NCI-H2107 treated with DMSO at 0.1 percent for 48 hours (cell line): ENCODE measurements at regions not wholly inside any gene's neighbourhood (a gene's known extent, or its start where the extent isn't known, plus 50 kb on each side); places are given as distances from the start of the nearest gene placed in this dataset.

ENCODE experiments used
- DNase-seq: peaks from one replicate; lab custom pipeline; 2025; ENCODE audit not compliant: unreplicated experiment; lab: John Stamatoyannopoulos, UW

DNA sequence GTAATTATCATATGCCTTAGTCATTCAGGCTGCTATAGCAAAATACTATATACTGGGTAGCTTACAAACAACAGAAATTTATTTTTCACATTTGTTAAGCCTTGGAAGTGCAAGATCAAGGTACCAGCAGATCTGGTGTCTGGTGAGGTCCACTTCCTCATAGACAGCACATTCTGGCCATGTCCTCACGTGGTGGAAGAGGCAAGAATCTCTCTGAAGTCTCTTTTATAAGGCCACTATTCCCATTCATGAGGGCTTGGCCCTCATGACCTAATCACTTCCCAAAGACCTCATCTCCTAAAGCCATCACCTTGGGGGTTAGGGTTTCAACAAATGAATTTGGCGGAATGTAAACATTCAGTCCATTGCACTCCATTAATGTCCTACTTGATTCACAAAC, 137.5 kb upstream of the C1GALT1 start:
- DNase-seq = no peak

DNA sequence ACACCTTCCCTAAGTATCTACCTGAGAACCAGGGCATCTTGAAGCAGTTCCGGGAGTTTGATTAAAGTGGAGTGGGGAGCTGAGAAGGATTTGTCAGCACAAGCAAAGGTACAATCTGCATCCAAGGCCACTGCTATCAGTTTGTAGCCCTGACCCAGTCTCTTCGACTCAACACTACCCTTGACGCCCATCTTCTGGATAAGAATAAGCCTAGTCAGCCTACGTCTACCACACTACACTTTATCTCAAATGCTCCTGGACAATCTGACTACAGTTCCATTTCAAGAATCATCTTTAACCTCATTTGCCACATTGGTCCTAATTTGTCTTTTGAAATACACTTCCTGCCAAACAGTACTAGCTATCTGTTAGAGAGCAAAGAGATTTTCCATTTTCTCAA, 134.1 kb upstream of the C1GALT1 start:
- no peak for DNase-seq

DNA sequence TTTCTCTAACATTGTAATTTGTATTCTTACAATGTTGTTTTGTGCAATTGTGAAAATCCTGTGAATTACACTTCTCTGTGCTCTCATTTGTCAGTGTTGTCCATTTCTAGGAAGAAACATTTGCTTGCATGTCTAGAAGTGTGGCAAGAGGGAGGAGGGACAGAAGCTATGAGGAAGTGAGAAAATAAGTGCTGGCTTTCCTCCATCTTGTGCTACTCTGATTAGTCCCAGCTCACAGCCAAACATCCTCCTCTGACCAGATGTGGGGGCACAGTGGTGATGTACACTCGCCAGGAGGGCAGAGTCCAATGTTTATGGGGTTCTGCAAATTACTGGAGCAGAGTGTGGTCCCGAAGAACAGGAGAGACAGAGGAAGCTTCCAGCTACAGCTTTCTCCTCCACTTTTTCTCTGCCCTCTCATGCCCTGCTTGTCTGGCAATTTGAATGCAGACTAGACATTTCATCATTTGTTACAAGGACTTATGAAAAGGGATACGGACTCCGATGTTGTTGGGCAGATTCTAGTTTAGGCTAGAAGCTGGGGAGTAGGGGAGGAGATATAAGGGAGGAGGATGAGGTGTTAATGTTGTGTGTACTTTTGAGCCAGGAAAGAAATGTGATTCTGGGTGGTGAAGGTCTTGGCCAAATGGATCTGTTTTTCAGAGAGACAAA, 131.0 kb upstream of the C1GALT1 start:
- no peak for DNase-seq

DNA sequence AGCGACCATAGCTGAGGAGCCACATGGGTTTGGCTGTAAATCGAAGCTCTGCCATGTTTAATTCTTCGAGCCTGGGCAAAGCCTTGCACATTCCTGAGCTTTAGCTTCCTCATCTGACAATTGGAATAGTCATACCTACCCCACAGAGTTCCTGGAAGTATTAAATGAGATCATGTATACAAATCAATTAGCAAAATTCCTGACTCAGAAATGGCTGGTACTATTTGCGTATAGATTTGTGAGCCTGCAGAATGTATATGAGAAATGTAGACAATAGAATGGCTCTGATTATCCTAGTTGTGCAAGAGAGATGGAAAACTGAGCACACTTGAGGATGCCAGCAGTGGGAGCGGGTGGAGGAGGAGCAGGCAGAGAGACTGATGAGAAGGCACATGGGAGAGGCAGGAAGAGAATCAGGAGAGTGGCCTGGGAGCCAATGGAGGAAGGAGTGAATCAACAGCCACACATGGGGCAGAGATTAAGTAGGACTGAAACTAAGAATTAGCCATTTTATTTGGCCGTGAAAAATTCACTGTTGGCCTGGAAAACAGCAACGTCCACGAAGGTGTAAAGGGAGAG, 128.0 kb upstream of the C1GALT1 start:
- no peak for DNase-seq

DNA sequence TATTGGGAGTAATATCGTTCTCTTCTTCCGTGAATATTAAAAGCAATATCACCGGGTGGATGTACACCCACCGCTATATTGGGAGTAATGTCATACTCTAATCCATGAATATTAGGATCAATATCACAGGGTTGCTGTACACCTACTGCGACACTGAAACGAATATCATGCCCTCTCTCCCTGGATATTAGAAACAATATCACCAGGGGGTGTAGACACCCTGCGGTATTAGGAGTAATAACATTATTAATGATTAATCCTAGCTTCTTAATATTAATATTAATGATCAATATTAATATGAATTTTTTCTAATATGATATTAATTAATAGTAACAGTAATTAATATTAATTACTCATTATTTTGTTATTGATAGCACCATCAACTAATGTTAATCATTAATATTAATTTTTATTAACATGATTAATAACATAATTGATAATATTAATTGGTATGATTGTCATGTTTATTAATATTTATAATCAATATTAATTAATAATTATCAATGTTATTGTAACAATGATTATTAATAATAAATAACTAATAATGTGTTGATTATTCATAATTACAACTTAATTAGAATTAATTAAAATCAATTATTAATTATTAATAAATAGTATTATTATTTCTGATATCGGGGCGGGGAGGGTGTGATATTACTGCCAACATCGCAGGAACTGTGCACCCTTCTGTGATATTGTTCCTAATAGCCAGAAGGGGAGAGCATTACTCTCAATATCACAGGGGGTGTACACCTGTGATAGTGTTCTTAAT, 121.3 kb upstream of the C1GALT1 start:
- DNase-seq = no peak

DNA sequence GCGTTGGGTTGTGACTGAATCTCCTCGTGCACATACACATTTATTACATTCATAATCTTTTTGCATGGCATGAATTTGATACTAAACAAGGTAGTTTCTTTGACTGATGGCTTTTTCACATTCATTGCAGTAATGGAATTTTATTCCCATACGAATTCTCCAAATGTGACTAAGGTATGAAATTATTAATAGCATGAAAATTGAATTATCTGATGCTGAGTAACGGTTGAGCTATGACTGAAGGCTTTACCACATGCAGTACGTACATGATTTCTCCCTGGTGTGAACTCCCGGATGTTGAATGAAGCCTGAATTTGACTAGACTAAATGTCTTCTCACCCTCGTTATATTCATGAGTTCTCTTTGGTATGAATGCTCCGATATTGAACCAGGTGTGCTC, 104.4 kb upstream of the C1GALT1 start:
- DNase-seq = no peak

DNA sequence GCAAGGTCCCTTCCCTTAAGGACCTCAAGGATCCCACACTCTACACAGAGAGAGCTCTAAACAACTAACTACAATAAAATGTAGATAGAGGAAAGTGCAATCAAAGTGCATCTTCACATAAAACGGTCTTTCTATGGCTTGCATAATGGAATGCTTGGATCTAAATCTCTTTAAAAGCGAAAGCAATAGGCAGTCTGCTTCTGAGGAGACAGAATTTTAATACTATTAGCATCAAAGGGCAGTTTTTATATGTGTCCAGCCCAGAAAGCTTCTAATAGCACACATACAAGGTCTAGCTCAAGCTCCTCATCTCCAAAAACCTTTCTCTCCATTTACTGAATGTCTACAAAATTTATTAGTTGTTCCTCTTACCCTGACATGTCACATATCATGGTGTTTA, 101.5 kb upstream of the C1GALT1 start:
- no peak for DNase-seq

DNA sequence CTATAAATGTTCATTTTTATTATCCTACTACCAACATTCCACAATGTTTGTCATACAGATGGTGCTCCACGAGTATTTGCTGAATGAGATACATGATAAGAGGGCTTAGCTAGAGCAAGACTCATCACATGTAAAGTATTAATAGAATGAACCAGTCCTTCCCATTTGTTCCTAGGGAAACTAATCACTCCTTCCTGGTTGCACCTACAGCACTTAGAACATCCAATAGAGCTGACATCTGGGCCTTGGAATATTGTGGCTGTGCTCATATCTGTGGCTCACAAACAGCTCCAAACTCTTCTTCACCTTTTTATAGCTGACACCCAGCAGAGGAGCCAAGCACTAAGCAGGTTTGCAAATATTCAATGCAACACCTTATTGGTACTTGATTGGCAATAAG, 91.9 kb upstream of the C1GALT1 start:
- no peak for DNase-seq

DNA sequence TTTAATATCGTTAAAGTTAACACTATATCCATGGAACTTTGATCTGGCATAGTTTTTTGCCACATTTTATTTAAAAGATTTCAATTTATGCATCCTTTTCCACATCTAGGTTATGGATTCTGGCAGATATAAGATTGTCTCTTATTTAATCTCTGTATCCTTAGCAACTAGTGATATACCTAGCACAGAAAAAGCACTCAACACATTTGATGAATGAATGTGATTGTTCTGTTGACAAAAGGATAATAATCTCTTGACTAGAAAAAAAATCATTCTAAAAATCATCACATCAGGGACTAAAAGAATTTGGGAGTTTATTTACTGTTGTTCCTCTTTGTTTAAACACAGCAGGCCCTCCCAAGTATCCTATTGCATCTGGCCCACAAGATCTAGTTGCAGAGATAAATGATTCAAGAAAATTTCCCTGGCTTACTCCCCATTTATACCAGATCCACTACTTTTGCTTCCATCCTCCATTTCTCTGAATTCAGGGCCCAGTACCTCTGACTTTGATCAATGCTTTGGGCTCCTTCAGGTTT, 84.0 kb upstream of the C1GALT1 start:
- DNase-seq = no peak

DNA sequence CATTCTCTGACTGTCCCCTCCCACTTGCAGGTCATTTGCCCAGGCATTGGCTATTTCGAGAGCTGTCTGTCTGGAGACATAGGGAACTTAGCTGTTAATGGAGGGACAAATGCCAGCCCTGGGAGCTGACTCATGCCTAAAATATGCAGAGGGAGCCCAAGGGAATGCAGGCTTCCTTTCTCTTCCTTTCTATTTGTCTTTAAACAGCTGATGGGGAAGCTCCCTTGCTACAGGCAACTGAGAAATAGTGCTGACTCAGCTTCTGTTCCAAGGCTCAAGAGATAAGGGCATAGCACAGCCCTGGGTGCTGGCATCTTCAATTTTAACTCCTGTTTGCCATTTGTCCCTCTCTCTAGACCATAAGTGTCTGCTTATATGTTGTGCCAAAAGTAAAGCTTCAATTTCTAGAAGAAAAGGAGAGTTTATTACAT, 82.7 kb upstream of the C1GALT1 start:
- no peak for DNase-seq

DNA sequence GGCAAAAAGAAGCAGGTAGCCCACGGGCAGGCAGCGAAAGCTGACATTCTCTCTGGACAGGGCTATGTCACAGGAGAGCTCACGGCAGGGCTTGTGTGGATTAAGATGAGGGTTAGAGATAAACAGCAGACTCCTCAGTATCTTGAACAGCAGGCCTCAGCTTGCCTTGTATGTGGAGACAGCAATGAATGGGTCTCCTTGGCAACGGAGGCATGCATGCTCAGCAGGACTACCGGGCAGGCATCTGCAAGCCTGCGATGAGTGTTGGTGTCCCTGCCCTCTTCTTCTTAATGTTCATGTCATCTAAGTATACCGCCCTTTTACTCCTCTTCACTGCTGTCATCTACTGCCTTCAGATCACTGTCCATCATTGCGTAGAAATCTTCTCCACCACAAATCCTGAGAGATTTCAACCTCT, 81.9 kb upstream of the C1GALT1 start:
- no peak for DNase-seq

DNA sequence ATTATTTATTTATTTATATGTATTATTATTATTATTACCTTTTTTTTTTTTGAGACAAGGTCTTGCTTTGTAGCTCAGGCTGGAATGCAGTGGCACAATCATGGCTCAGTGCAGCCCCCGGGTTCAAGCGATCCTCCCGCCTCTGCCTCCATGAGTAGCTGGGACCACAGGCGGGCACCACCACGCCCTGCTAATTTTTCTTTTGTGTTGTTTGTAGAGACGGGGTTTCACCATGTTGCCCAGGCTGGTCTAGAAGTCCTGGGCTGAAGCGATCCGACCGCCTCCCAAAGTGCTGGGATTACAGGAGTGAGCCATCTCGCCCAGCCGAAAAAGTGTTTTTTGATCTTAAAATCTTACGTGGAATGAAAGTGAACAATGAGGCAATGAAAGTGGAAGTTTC, 79.4 kb upstream of the C1GALT1 start:
- no peak for DNase-seq

DNA sequence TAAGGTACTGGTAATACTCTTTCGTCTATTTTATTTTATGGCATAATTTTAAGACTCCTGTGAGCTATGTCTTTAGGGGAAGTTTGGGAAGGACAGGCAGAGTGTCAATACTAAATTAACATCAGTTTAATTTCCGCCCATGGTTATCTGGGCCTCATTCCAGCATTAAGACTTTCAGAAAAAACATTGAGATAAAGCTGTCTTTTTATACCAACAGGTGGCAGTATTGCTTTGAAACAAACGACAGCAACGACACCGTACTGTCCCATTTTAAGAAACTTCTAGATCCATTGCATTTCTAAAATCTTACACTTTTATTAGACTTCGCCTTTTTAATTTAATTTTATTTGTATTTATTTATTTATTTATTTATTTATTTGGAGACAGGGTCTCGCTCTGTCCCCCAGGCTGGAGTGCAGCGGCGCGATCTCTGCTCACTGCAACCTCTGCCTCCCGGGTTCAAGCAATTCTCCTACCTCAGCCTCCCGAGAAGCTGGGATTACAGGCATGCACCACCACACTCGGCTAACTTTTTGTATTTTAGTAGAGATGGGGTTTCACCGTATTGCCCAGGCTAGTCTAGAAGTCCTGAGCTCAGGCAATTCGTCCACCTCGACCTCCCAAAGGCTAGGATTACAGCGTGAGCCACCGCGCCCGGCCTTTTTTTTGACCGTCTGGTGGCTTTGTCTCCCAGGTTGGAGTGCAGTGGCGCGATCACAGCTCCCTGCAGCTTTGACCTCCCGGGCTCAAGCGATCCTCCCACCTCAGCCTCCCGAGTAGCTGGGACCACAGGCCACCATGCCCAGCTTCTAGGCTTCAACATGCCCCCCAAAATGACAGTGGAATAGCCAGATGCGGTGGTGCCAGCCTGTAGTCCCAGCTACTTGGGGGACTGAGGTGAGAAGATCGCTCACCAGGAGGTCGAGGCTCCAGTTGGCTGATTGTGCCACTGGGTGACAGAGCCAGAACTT, 78.7 kb upstream of the C1GALT1 start:
- peak; percentile 78 for DNase-seq

DNA sequence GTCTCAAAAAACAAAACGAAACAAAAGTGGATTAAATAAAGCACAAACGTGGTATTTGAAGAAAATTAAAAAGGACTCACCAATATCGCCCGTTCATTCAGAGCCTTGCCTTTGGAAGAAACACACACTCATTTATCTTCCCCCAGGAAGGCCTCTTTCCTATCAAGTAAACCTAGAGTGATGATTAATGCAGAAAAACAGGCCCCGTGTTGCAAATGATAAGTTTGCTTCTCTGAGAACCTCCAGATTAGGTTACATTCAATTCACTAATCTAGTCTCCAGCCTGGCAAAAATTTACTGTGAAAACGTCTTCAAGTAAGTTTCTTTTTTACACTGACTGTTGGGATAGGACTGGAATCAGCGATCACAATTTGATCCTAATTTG, 78.0 kb upstream of the C1GALT1 start:
- no peak for DNase-seq

DNA sequence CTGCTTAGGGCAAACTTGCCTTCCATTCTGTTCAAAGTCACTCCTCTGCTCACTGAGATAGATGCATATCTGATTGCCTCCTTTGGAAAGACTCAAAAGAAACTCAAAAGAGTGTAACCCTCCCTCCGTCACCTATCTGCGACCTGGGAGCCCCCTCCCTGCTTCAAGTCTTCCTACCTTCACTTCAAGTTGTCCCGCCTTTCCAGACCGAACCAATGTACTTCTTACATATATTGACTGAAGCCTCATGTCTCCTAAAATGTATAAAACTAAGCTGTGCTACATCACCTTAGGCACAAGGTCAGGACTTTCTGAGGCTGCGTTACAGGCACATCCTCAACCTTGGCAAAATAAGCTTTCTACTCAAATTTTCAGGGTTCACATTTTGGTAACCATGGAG, 77.4 kb upstream of the C1GALT1 start:
- DNase-seq = no peak

DNA sequence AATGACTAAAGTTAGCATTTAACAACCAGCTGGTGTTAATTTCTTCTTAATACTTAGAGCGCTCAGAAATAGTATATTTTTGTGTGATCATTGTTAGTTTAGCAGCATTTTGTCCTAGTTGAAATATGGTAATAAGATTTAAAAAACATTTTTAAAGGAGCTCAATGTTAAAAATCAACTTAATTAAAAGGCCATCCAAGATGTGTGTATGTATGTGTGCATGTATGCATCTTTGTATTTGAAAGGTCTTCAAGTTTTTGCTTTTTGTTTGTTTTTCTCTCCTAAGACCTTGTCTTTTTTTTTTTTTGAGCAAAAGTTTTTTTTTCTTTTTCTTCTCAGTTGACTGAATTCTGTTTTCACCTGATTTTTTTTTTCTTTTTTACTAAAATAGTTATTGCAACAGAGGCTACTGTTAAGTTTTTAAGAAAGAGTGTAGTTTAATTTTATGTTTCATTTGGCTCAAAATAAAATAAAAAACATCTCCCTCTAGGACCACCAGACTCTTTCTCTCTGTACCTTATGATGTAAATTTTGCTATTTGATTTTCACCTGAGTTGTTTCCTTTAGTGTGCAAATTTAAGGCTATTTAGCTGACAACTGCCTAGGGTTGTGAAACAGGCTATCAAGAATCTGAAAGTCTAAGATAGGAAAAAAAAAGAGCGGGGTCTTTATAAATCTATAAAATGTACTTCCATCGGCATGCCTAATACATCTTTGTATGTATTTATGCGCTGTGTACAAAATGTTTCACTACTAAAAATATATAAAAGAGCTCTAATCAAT, 76.4 kb upstream of the C1GALT1 start:
- DNase-seq = no peak

DNA sequence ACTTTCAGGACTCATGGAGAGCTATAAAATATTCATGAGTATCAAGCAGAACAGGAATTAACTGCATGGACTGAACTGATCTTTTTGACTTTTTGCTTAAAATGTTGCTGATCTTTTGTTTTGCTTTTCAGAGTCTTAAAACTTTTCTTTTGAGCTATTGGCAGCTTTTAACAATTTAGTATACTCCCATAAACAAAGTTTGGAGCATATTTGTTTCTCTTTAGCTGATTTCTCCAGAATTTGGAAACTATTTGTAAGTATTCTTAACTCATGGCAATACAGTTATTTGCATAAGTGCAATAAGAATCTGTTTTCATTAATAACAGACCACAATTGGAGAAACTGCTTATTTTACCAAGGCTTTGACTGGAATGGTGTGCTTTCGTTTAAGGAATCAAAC, 73.4 kb upstream of the C1GALT1 start:
- DNase-seq = no peak

DNA sequence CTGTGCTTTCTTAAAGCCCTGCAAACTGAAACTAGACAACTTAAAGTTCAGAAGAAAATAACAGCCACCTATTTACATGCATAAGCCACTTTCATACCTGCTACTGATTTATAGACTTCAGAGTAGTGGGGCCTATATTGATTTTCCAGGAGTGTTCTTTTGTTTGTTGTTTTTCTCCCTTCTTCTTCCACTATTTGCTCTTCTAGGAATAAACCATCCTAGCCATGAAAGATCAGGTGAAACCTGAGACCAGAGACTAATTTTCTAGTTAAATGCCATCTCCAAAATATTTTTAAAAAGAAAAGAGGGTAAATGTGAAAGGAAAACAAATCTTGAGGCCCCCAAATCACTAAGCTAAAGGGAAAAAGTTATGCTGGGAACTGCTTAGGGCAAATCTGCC, 72.4 kb upstream of the C1GALT1 start:
- peak; percentile 68 for DNase-seq

DNA sequence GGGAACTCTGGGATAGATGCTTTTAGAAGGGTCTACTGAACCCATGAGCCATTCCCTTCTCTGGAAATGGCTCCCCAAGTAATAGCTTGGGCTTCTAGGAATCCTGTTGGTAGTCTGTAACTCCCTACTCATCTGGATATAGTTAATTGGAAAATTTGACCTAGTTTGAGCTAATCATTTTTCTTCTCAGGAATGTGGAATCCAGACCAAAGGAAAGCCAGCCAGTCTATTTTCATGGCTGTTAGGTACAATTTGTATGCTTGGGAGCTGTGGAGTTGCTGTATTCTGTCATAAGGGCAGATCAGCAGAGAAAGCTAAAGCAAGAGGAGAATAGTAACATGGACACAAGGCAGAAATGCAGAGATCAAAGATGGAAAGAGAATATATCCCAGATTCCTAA, 71.6 kb upstream of the C1GALT1 start:
- no peak for DNase-seq

DNA sequence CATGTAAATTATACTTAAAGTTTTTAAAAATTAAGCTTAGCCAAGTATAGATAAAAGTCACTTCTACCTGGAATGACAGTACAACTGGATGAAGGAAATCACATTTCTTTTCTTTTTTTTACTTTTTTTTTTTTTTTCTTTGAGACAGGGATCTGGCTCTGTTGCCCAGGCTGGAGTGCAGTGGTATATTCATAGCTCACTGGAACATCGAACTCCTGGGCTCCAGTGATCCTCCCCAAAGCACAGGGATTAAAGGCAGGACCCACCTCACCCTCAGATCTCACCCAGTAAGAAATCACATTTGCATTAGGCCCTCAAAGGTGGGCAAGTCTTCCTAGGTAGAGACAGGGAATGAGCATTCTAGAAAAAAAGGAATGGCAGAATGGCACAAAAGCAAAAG, 69.5 kb upstream of the C1GALT1 start:
- no peak for DNase-seq
